GM18867 (cell line): ENCODE measurements at regions not wholly inside any gene's neighbourhood (a gene's known extent, or its start where the extent isn't known, plus 50 kb on each side); places are given as distances from the start of the nearest gene placed in this dataset.
"Not testable (repeated sequence)": the region's sequence is repeated elsewhere in the genome, so short reads cannot be mapped to it uniquely, and the experiment has no call there.

ENCODE experiments used
- ATAC-seq: cut with Tn5 transposase; IDR thresholded peaks from one replicate; pipeline ENCODE4 v1.9.1; 2021; ENCODE audit warnings: mild to moderate bottlenecking, moderate library complexity; ENCODE audit not compliant: unreplicated experiment

- ATAC-seq, result no peak
Observed at GRCh38 chr1:157235307-157235706, 97.1 kb upstream of the ETV3 start.

- ATAC-seq, result no peak
Observed at GRCh38 chr1:157234705-157235273, 96.6 kb upstream of the ETV3 start.

DNA sequence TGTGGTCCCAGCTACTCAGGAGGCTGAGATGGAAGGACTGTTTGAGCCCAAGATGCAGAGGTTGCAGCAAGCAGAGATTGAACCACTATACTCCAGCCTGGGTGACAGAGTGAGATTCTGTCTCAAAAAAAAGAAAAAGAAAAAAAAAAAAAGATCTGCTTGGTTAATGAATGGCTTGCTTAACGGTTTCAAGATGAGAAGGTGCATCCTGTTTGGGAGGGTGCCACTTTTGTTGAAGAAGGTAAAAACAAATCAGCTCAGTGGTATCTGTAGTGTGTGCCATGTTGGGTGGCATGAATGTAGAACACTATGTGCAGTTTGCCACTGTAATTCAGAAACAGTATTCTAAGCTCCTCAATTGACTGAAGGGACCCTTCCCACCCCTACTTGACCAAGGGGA lies 94.9 kb upstream of the ETV3 start:
- peak; percentile 88 for ATAC-seq

- no peak for ATAC-seq
Observed at GRCh38 chr1:157231846-157232525, 93.8 kb upstream of the ETV3 start.

- ATAC-seq, result no peak
Observed at GRCh38 chr1:157230500-157230899, 92.3 kb upstream of the ETV3 start.

- no peak for ATAC-seq
Observed at GRCh38 chr1:157227700-157228099, 89.5 kb upstream of the ETV3 start.

GRCh38 chr1:157226739-157227138 lies 88.5 kb upstream of the ETV3 start:
- no peak for ATAC-seq

DNA sequence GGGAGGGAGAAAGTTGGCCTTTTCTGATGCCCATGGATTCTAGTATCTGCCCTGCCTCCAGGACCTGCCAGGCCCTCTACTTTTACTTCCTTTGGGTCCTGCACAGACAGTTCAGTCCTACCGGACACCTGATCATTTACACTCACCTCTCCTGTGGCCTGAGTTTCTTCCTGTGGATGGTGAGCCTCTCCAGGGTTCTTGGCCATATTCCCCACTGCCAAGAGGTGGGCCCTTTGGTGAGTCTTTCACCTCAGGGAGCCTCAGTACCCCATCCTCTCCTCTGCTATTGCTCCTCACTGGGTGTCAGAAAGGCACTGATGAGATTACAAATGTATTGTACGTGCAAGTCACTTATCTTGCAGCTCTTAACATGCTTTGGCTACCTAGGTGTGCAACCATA lies 81.4 kb upstream of the ETV3 start:
- no peak for ATAC-seq

- ATAC-seq, result no peak
Observed at GRCh38 chr1:157219182-157219581, 81.0 kb upstream of the ETV3 start.

- ATAC-seq, result no peak
Observed at GRCh38 chr1:157218671-157219070, 80.5 kb upstream of the ETV3 start.

DNA sequence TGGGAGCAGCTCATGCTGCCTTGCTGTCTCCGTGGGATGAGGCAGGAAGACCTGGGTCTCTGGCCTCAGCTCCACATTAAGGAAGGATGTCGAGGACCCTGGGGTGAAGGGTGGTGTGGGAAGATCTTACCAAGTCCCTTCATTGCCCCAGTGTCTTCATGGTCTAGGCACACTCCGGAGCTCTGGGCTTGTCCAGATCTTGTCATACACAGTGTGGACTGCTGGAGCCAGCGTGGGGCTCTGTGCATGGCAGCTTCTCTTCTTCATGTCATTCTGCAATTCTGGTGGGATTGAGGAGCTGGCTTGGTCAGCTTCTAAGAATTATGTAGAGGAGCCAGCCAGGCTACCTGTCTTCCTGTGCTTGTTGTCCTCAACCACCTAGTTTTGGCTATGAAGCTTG lies 79.3 kb upstream of the ETV3 start:
- no peak for ATAC-seq

DNA sequence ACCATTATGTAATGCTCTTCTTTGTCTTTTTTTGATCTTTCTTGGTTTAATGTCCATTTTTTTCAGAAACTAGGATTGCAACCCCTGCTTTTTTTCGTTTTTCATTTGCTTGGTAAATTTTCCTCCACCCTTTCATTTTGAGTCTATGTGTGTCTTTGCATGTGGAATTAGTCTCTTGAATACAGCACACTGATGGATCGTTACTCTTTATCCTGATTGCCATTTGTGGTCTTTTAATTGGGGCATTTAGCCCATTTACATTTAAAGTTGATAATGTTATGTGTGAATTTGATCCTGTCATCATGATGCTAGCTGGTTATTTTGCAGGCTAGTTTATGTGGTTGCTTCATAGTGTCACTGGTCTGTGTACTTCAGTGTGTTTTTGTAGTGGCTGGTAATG lies 75.6 kb upstream of the ETV3 start:
- no peak for ATAC-seq

DNA sequence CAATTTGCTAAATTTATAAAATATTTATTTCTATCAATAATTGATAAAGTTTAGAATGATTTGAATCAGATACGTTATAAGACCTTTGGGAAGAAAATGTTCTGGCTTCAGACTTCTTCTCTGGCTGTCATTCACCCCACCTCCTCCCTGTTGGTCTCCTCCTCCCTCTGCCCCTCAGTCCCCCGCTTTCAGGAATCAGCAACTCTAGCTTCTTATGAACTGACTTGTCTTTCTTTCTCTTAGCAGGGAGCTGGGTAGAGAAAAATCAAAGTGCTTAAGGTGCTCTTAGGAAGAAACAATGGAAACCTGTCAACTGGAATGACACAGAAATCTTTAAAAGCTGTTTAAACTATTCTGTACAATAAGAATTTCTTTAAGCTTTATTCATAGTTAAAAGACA lies 71.3 kb upstream of the ETV3 start:
- ATAC-seq, result no peak

DNA sequence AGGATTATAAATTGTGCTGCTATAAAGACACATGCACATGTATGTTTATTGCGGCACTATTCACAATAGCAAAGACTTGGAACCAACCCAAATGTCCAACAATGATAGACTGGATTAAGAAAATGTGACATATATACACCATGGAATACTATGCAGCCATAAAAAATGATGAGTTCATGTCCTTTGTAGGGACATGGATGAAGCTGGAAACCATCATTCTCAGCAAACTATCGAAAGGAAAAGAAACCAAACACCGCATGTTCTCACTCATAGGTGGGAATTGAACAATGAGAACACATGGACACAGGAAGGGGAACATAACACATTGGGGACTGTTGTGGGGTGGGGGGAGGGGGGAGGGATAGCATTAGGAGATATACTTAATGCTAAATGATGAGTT lies 67.8 kb upstream of the ETV3 start:
- not testable (repeated sequence) for ATAC-seq

- no peak for ATAC-seq
Observed at GRCh38 chr1:157203166-157203565, 65.0 kb upstream of the ETV3 start.

- no peak for ATAC-seq
Observed at GRCh38 chr1:157202331-157202730, 64.1 kb upstream of the ETV3 start.

GRCh38 chr1:157201767-157202166 lies 63.6 kb upstream of the ETV3 start:
- ATAC-seq, result no peak

DNA sequence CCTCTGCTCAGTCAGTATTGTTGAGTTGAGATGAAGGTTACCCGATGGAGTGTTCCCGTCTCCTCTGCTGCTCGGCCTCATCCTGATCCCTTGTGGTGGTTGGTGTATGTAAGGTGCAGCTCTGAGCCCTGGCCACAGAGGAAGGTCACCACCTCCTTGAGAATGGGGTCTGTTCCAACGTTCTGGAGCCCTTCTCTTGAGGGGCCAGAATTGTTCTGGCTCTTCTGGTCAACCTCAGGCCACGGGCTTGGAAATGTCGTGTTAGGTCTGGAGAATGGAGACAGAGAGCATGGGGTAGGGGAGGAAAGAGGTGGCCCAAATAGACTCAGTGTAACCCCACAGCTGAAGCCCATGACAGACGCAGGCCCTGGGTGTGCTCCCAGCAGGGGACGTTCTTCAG lies 62.3 kb upstream of the ETV3 start:
- no peak for ATAC-seq

DNA sequence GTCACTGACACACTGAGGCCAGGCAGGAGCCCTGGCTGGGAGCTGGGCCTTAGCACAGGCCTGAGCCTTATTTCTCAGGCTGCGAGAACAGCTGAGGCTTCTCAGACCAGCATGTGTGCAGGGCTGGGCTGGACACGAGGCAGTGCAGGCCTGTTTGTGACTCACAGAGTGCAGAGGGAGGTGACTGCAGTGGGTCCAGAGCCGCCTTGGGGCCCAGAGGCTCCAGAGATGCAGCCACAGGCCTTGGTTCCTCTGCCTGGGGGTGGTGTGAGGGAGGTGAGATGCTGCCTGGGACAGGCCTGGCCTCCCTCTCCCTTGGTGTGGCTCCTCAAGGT lies 61.2 kb upstream of the ETV3 start:
- no peak for ATAC-seq

DNA sequence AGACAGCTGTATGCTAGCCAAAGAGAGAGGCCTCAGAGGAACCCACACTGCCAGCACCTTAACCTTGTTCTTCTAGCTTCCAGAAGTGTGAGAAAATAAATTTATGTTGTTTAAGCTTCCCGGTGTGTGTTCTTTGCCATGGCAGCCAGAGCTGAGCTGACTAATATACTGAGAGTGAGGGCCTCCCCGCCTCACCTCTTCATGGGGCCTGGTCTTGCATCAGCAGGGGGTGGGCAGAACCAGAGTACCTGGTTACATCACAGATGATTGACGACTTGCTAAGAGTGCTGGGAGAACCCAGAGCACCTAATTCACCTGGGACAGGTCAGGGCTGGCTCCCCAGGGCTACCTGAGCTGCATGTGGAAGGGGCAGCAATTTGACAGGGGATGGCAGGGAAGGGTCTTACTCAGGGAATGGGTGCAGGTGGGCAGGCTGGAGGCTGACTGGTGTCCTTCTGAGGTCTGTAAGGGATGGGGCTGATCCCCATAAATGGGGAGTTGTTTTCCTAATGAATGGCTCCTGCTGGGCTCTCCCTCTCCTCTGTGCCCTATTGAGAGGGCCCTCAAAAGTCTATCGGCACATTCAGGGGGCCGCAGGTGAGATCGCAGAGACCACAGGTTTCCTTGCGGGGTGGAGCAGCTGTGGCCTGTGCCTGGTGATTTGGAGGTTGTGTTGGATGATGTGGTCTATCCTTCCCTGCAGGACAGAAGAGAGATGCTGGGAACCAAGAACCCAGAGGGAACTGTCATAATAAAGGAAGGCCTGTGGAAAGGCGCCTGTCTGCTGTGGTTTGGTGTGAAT lies 60.6 kb upstream of the ETV3 start:
- no peak for ATAC-seq

DNA sequence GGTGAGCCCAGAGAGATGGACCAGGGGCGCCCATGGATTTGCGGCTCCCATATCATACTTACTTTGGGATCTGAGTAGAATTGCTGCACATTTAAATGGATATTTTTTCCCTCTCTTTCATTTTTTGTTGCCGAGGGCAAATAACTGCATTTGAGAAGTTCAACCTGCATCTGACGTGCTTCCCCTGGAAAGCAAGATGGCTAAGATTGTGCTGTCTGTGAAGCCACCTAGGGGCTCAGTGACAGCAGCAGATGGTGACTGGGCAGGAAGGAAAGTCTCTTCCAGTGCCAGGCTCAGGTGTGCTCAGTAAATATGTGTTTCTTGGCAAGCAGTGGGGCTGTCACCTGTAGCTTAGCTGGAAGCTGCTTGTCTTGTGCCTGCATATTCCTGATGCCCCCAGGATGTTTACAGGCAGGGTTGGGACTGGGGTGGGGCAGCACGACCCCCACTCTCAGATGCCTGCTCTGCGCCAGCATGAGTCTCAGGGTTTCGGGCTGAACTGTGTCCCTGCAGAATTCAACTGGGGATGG lies 59.8 kb upstream of the ETV3 start:
- ATAC-seq, result no peak
